HG02981 (cell line): ENCODE measurements at regions not wholly inside any gene's neighbourhood (a gene's known extent, or its start where the extent isn't known, plus 50 kb on each side); places are given as distances from the start of the nearest gene placed in this dataset.
"Not testable (repeated sequence)": the region's sequence is repeated elsewhere in the genome, so short reads cannot be mapped to it uniquely, and the experiment has no call there.

Source experiments
- ATAC-seq: cut with Tn5 transposase; IDR thresholded peaks from one replicate; pipeline ENCODE4 v1.9.1; 2021; ENCODE audit warnings: mild to moderate bottlenecking, moderate library complexity; ENCODE audit not compliant: unreplicated experiment

GRCh38 chr3:27661797-27662196, 60.3 kb downstream of the EOMES start:
- ATAC-seq: no peak

- ATAC-seq: peak; percentile 82
Measured at GRCh38 chr3:27659279-27660021, 62.7 kb downstream of the EOMES start.

- ATAC-seq: no peak
Measured at GRCh38 chr3:27658741-27659140, 63.4 kb downstream of the EOMES start.

- no peak for ATAC-seq
Measured at GRCh38 chr3:27657871-27658270, 64.3 kb downstream of the EOMES start.

GRCh38 chr3:27657404-27657803, 64.7 kb downstream of the EOMES start:
- ATAC-seq: no peak

- ATAC-seq: no peak
Measured at GRCh38 chr3:27656790-27657189, 65.3 kb downstream of the EOMES start.

GRCh38 chr3:27655547-27655946, 66.6 kb downstream of the EOMES start:
- no peak for ATAC-seq

- no peak for ATAC-seq
Measured at GRCh38 chr3:27653803-27654558, 68.1 kb downstream of the EOMES start.

- ATAC-seq: no peak
Measured at GRCh38 chr3:27649277-27649676, 72.8 kb downstream of the EOMES start.

GRCh38 chr3:27646896-27647295, 75.2 kb downstream of the EOMES start:
- ATAC-seq: no peak

GRCh38 chr3:27644941-27645340, 77.2 kb downstream of the EOMES start:
- no peak for ATAC-seq

GRCh38 chr3:27643355-27643754, 78.8 kb downstream of the EOMES start:
- no peak for ATAC-seq

- ATAC-seq: no peak
Measured at GRCh38 chr3:27642796-27643195, 79.3 kb downstream of the EOMES start.

GRCh38 chr3:27641888-27642601, 80.1 kb downstream of the EOMES start:
- no peak for ATAC-seq

- no peak for ATAC-seq
Measured at GRCh38 chr3:27641271-27641800, 80.8 kb downstream of the EOMES start.

GRCh38 chr3:27639271-27639670, 82.9 kb downstream of the EOMES start:
- no peak for ATAC-seq

- ATAC-seq: no peak
Measured at GRCh38 chr3:27638594-27638993, 83.5 kb downstream of the EOMES start.

GRCh38 chr3:27637346-27637995, 84.7 kb downstream of the EOMES start:
- ATAC-seq: no peak

- ATAC-seq: not testable (repeated sequence)
Measured at GRCh38 chr3:27635006-27635405, 87.1 kb downstream of the EOMES start.

GRCh38 chr3:27633224-27633545, 88.9 kb downstream of the EOMES start:
- peak; percentile 19 for ATAC-seq
